HFF-Myc (cell line): ENCODE measurements at regions not wholly inside any gene's neighbourhood (a gene's known extent, or its start where the extent isn't known, plus 50 kb on each side); places are given as distances from the start of the nearest gene placed in this dataset.
A peak's percentile ranks its signal among the peaks of the same experiment; 100 is the strongest.

ENCODE experiments used
- DNase-seq: peaks from one replicate; pipeline ENCODE4 v3.0.0-alpha.2; 2011; ENCODE audit warnings: low read depth; ENCODE audit errors: extremely low read depth
- H3K4me3 ChIP-seq: replicated peaks from 2 replicates; pipeline ENCODE4 v1.5.1; 2011; ENCODE audit warnings: low read depth, mild to moderate bottlenecking, control low read depth, low read length
- TF ChIP-seq, protein P1 (sequence below): IDR thresholded peaks from 2 replicates; pipeline ENCODE4 v1.5.1; 2012; ENCODE audit warnings: mild to moderate bottlenecking, low read depth, low read length, control low read depth; ENCODE audit errors: missing control alignments

DNA sequence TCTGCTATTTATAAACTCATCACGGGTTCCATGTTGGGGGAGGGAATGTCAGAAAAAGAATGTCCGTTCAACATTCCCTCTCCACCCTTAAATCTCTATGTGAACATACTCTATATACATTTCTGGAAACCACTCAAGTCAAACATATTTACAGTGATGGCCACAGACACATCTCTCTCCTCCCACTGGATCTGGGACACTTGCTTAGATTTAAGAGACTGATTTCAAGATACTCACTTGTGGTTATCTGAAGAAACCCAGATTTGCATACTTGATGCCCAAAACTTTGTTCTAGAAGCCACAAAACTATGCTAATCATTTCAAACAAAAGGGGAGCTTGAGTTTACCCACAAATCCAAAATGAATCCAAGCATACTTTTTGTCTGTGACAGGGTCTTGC lies 182.9 kb upstream of the SOX9 start:
- TF ChIP-seq, protein P1, sequence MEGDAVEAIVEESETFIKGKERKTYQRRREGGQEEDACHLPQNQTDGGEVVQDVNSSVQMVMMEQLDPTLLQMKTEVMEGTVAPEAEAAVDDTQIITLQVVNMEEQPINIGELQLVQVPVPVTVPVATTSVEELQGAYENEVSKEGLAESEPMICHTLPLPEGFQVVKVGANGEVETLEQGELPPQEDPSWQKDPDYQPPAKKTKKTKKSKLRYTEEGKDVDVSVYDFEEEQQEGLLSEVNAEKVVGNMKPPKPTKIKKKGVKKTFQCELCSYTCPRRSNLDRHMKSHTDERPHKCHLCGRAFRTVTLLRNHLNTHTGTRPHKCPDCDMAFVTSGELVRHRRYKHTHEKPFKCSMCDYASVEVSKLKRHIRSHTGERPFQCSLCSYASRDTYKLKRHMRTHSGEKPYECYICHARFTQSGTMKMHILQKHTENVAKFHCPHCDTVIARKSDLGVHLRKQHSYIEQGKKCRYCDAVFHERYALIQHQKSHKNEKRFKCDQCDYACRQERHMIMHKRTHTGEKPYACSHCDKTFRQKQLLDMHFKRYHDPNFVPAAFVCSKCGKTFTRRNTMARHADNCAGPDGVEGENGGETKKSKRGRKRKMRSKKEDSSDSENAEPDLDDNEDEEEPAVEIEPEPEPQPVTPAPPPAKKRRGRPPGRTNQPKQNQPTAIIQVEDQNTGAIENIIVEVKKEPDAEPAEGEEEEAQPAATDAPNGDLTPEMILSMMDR: no peak
- no peak for DNase-seq

DNA sequence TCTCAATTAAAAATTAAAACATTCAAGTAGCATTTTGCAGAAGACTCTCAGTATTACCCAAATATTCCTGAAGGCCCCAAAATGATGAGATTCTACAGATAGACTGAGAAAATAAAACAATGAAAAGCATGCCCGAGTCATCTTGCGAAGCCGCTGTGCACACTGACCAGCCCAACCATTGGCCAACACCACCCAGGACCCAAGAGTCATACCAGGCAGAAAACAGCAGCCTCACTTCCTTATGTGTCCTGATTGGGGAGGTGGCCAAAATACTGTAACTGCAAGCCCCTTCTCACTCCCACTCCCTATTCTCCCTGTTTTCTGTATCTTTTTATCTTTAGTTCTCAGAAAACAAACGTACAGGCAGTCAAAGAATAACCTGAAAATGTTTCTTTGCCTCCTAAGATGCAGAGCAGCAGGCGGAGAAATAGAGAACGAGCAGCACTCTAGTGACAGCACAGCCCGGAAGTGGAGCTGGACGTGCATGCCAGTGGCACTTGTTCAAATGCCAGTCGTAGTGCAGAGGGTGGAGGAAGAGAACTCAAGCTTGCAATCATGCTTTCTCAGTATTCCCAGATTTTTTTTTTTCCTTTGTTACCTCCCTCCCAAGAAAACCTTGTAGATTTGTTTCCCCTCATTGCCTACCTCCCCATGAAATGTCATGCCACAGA lies 182.3 kb upstream of the SOX9 start:
- TF ChIP-seq, protein P1: no peak
- DNase-seq: no peak
- no peak overlapping the region for H3K4me3 ChIP-seq

More for the DNA sequence above, 182.9 kb upstream of the SOX9 start:
- no peak overlapping the region for H3K4me3 ChIP-seq

DNA sequence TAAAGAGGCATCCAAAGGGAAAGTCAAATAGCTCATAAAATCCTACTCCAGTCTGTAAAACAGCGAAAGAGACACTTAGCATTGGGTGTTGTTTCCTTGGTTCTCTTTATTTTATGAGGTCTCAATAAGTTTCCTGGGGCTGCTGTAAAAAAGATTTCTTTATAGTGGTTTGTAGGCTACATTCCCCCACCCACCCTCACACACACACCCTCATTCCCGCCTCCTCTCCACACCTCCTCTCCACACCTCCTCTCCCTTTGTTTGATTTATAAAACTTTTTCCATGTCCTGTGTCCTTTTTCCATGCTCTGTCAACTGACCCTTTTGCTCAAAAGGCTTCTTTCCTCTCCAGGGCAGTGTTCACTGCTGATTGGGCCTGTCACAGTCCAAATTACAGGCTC lies 178.9 kb upstream of the SOX9 start:
- TF ChIP-seq, protein P1: no peak
- no peak overlapping the region for H3K4me3 ChIP-seq
- DNase-seq: no peak

DNA sequence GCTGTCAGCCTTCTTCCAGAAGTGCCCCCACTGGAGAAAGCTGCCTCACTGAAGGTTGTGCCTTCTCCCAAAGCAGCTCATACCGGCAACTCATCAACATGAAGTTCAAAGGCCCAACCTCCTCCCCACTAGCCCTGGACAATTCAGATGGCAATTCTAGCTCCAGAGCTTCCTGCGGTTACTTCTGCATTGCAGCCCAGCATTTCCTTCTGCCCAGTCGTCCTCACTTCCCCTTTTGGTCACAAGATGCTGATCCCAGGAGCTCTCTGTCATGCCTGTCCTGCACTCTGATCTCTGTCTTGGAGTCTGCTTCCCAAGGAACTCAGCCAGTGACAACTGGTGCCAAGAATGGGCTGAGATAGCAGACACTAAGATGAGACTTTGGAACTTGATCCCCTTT lies 178.2 kb upstream of the SOX9 start:
- DNase-seq: no peak
- TF ChIP-seq, protein P1: no peak
- H3K4me3 ChIP-seq: no peak overlapping the region

DNA sequence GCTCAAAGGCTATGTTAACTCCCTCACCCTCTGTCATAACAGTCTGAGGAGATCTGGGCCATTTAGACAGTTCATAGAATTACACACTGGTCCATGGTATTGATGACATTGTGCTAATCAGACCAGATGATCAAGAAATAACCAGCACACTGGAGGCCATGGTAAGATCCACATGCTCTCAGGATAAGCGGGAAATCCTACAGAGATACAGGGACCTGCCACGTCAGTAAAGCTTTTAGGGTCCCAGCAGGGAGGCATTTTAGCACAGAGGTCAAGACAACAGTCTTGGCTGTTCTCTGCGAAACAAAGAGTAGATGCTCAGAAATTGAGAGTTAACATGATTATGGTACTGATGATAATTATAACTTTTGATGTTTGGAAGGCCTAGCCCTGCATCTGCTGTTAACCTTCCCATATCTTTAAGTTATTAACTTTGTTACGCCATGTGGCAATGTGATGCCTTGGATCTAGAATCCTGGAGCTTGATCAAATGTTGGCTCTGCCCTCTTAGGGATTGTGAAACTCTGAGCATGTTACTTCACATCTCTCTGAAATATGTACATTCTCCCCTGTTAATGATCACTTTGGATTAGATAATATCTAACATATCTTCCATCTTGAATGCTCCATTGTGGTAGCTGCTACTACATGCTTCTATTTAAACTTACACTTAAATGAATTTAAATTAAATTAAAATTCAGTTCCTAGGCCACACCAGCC lies 172.0 kb upstream of the SOX9 start:
- no peak for DNase-seq
- TF ChIP-seq, protein P1: no peak
- no peak overlapping the region for H3K4me3 ChIP-seq

DNA sequence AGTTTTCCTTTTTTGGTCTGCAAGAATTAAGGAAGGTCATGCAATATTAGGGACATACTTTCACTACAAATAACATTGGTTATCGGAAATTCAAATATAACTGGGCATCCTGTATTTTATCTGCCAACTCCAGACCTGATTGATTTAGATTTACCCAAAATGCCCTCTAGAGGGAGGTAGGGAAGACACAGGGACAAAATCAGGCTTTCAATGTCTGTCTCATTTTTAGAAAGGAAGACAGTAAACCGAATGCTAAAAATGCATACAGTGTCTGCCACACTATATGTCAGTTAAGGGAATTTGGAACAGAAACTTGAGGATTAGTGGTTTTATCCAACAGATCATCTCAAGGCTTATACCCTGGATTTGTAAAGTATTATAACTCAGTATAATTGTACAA lies 161.7 kb upstream of the SOX9 start:
- H3K4me3 ChIP-seq: no peak overlapping the region
- no peak for DNase-seq
- TF ChIP-seq, protein P1: peak; percentile 46
